ENCODE measurements at regions not wholly inside any gene's neighbourhood (a gene's known extent, or its start where the extent isn't known, plus 50 kb on each side); places are given as distances from the start of the nearest gene placed in this dataset.
"Not testable (repeated sequence)": the region's sequence is repeated elsewhere in the genome, so short reads cannot be mapped to it uniquely, and the experiment has no call there.

GRCh38 chr11:42816471-42816870 lies 495.3 kb upstream of the API5 start:
- no peak for TF ChIP-seq CTCF (conservative IDR thresholded peaks at IDR 0.05; ENCODE audit: low read depth, low read length)

GRCh38 chr11:42819126-42819525 lies 492.7 kb upstream of the API5 start:
- DNase-seq (ENCODE audit: low read depth), result no peak
- no peak overlapping the region for H3K4me3 ChIP-seq (ENCODE audit: low read depth, low read length)
- no peak for TF ChIP-seq CTCF (conservative IDR thresholded peaks at IDR 0.05; ENCODE audit: low read depth, low read length)

More at GRCh38 chr11:42816471-42816870, 495.3 kb upstream of the API5 start:
- DNase-seq (ENCODE audit: low read depth), result no peak
- no peak overlapping the region for H3K4me3 ChIP-seq (ENCODE audit: low read depth, low read length)

- not testable (repeated sequence) for DNase-seq (ENCODE audit: low read depth); H3K4me3 ChIP-seq (ENCODE audit: low read depth, low read length)
Measured at GRCh38 chr11:42822188-42822587, 489.6 kb upstream of the API5 start.

GRCh38 chr11:42823546-42823945 lies 488.2 kb upstream of the API5 start:
- no peak for DNase-seq (ENCODE audit: low read depth)
- no peak overlapping the region for H3K4me3 ChIP-seq (ENCODE audit: low read depth, low read length)
- no peak for TF ChIP-seq CTCF (conservative IDR thresholded peaks at IDR 0.05; ENCODE audit: low read depth, low read length)

GRCh38 chr11:42824067-42824466 lies 487.7 kb upstream of the API5 start:
- no peak for DNase-seq (ENCODE audit: low read depth)
- no peak for TF ChIP-seq CTCF (conservative IDR thresholded peaks at IDR 0.05; ENCODE audit: low read depth, low read length)
- no peak overlapping the region for H3K4me3 ChIP-seq (ENCODE audit: low read depth, low read length)

- TF ChIP-seq CTCF (conservative IDR thresholded peaks at IDR 0.05; ENCODE audit: low read depth, low read length), result no peak
- H3K4me3 ChIP-seq (ENCODE audit: low read depth, low read length), result no peak overlapping the region
- DNase-seq (ENCODE audit: low read depth), result no peak
Measured at GRCh38 chr11:42825598-42825997, 486.2 kb upstream of the API5 start.

- TF ChIP-seq CTCF (conservative IDR thresholded peaks at IDR 0.05; ENCODE audit: low read depth, low read length), result no peak
- DNase-seq (ENCODE audit: low read depth), result no peak
- H3K4me3 ChIP-seq (ENCODE audit: low read depth, low read length), result no peak overlapping the region
Measured at GRCh38 chr11:42827845-42828244, 484.0 kb upstream of the API5 start.

GRCh38 chr11:42837994-42838393 lies 473.8 kb upstream of the API5 start:
- DNase-seq (ENCODE audit: low read depth), result no peak
- TF ChIP-seq CTCF (conservative IDR thresholded peaks at IDR 0.05; ENCODE audit: low read depth, low read length), result no peak
- no peak overlapping the region for H3K4me3 ChIP-seq (ENCODE audit: low read depth, low read length)
